GM18909 (cell line): ENCODE measurements at regions not wholly inside any gene's neighbourhood (a gene's known extent, or its start where the extent isn't known, plus 50 kb on each side); places are given as distances from the start of the nearest gene placed in this dataset.

Experiments
- ATAC-seq: cut with Tn5 transposase; IDR thresholded peaks from one replicate; pipeline ENCODE4 v1.9.1; 2021; ENCODE audit warnings: mild to moderate bottlenecking; ENCODE audit not compliant: unreplicated experiment, poor library complexity

DNA sequence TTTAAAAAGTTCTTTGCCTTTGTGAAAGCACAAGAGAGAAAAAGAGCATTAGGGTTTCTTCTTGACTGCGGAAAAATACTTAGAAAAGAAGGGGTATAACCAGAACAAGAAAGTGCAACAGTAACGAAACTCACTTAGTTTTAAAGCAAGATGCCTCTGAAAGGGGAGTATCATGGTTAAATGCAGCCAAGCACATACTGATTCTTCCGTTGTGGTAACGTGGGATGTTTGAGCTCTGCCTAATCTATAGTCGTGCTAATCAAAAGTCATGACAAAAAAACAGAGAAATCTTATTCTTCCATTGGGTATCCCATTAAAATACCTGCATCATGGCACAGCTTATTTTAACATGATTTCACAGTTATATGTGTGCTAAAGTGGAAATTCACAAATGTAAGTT lies 187.8 kb upstream of the LRFN5 start:
- no peak for ATAC-seq

DNA sequence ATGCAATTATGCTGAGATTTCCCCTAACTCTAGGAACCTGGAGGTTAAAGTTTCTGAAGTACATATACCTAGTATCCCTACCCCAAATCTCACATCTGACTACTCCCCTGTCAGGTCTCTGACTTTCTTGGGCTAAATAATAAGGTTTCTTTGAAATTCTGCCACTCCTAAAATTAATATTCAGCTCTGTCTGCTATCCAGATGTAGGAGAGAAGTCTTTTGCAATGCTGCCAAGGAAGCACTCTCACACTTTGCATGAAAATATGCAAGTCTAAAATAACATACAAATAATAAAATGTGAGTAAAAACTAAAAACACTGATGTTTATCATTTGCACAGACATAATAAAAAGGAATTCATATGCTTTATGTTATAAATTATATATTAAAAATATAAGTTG lies 196.9 kb upstream of the LRFN5 start:
- no peak for ATAC-seq

DNA sequence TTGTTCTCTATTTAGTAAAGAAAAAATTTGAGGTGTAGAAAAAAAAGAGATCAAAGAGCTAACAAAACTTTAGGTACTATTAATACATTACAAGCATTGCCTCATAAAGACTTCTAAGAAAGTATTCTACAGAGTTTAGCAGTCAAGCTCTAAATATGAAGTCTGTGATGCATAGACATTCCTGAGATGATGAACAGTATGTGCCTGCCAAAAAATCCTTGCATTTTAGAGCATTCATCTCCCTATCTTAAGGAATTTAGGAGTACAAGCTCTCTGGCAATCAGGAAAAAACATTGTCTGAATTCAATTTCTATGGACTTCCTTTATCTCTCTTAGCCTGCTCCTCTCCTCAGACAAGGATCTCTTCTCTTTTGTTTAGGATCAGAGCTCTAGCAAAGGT lies 202.6 kb upstream of the LRFN5 start:
- no peak for ATAC-seq

DNA sequence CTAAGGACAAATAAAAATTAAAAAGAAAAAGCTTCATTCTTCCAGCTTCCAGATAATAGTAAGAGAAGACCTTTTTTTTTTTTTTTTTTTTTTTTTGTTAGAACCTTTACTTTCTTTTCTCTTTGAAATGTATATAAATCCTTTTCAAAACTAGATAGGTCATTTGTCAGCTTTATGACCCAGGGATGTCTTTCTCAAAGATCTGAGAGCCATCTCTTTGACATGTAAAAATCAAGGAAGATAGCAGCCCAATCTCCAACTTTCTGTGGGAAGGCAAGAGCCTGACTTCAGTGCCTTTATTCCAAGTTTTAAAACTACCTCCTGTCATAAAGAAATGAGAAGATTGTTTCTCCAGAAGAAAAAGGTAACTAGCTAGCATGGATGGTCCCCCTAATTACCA lies 203.3 kb upstream of the LRFN5 start:
- no peak for ATAC-seq

DNA sequence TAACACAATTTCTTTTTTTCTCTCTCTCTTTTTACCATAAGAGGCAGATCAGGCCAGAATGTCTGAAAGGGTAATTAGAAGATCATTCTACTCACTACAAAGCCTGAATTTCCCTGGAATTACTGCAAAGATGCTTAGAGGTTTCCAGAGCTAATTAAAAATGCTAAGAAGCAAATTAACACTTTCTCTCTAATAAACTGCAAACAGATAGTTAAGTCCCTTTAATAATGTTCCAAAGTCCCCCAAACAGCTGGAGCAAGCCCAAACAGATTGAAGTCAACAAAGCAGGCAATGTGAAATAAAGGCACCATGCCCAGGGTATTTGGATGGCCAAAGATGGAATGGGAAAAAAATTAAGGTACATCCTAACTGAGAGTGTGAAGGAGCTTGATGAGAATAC lies 208.8 kb upstream of the LRFN5 start:
- no peak for ATAC-seq

DNA sequence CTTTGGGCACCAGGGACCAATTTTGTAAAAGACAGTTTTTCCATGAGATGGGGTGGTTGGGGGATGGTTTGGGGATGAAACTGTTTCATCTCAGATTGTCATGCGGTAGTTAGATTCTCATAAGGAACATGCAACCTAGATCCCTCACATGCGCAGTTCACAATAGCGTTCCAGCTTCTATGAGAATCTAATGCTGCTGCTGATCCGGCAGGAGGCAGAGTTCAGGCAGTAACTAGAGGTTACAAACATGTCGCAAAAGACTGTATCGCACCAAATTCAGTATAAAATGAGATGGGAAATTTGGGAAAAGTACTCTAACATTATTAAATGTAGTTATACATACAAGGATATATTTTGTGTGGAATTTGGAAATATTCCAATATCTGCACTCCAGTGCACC lies 213.2 kb upstream of the LRFN5 start:
- ATAC-seq: no peak

DNA sequence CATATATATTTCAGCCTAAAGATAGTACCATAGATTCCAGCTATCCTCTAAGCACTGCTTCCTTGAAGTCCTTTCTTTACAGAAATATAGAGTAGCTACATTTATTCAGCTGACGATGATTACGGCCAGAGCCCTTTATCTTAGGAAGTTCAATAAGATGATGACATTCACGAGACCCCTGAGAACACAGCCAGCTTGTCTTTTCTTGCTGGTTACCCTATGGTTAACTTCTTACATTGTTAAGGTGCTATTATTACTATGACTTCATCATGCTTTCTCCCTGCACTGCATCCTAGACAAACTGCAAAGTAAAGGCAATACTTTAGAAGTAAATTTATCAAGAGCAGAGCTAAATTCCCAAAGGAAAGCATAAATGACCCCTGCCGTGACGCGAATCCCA lies 214.4 kb upstream of the LRFN5 start:
- ATAC-seq: no peak

DNA sequence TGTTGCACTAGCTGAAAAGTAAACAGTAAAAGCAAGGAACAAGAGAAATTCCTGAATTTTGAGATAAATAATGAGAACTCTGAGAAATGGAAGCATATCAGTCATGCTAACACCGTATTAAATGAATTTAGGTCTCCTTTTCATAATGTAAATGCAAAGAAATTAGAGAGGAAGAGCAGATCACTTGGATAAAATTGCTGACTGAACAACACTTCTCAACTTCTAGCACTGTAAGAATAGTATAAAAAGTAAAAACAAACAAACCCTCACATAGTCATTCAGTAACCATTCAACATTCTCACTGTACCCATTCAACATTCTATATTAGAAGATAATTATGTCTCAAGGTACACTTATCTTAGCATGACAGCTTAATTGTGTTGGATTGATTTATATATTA lies 217.3 kb upstream of the LRFN5 start:
- ATAC-seq: no peak

DNA sequence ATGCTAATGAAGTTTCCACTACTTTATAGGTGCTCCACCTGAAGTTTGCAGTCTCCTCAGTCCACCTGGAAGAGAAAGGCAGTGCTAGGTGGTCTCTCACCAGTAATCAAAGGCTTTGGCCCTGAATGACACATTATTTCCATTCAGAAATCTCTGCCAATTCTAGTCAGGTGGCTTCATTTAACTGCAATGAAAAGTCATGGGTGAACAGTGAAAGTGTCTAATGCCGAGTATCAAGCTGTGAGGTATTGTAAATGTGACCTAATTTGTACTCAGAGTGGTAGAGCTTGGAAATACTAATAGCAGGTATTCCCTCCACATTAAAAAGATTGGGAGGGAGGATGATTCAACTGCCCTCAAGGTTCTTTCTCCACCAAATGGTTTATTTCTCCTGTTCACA lies 220.9 kb upstream of the LRFN5 start:
- ATAC-seq: no peak

DNA sequence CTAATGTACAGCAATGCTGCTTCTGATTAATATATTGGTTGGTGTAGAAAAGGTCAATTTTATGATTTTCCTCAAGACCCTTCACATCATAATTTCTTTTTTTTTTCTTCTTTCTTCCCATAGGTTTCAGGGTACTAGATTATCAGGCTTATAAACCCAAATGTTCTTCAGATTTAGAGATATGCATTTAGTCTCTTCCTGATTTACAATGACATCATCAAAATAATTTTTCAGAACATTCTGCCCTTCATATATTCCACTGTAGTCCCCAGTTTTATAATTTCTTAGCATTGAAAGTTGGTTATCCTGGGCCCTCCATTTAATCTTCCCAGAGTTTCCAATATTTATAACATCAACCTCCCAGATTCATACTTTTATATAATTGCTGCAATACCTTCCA lies 226.7 kb upstream of the LRFN5 start:
- ATAC-seq: no peak

DNA sequence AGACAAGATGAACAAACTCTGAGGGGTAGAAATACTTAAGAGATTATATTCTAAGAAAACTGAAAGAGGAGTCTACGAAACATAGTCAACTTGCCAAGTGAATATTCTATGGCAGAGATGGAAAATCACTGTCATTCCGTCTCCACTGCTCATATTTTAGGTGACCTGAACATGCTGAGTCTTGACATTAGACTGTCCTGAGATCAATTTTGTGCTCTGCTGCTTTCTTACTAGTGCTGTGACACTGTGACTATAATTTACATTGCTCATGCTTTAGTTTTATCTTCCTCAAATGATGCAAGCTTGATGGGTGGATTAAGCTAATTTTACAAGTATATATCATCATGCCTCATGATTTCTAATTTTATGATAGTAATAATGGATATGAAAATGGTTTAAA lies 228.2 kb upstream of the LRFN5 start:
- ATAC-seq: no peak

DNA sequence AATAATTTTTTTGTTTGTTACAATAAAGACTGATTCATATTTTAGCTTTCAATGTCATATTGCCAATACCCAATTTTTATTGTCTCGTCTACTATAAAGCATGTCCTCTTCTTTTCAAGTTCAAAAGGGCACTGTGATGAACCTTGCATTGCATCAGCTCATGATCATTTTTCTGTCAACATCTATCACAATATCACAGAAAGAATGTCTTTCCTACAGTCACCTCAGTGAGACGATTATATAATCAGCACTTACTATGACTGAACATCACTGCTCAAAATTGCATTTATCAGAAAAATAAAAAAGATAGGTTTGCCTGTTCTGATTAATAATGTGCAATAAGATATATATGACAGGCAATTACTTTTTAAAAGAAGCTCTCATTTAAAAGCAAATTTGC lies 228.7 kb upstream of the LRFN5 start:
- no peak for ATAC-seq

DNA sequence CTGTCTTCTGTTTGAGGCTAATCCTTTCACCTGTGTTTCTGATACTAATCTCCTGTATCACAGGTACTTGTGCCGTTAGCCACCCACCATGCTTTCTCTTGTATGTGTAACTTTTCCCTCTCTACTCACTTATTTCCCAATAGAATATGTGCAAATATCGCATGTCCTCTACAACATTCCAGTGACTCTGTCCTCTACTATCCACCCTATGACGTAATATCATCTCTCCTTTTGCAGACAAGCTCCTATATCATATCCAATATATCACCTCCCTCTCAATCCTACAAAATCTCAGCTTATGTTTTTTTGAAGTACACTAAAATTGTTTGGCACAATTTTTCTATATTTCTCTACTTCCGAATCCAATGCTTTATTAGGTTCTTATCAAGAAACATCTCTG lies 232.6 kb upstream of the LRFN5 start:
- ATAC-seq: no peak

DNA sequence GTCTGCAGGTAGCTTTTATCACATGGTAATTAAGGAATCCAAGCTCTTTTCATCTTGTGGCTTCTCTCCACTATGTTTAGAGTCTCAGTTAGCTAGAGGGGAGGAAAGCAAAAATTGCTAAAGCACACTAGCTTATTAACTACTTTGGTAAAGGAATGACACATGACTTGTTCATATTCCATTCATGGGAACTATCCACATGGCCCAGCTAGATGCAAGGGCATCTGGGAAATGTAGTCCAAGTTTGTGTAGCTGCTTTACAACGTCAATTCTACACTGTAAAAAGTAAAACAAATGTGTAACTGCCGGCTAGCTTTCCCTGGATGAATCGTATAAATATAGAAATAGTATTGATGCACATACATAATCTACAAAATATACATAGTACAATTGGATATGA lies 244.5 kb upstream of the LRFN5 start:
- ATAC-seq: no peak

DNA sequence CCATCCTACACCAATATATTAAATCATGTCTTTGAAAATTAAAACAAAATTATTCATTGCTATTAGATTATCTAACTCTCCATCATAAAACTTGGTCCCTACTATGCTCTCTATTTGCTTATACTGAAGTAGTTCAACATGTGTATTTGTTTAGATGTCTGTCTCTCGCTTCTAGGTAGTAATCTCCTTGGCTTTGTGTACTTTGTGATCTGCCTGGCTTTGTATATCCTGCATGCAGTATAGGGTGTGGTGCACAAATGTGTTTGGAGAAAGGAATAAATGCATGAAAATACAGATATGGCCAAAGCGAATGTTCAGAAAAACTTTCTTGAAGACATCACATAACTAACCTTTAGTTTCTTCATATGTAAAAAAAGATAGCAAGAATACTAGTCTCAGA lies 246.6 kb upstream of the LRFN5 start:
- ATAC-seq: no peak

DNA sequence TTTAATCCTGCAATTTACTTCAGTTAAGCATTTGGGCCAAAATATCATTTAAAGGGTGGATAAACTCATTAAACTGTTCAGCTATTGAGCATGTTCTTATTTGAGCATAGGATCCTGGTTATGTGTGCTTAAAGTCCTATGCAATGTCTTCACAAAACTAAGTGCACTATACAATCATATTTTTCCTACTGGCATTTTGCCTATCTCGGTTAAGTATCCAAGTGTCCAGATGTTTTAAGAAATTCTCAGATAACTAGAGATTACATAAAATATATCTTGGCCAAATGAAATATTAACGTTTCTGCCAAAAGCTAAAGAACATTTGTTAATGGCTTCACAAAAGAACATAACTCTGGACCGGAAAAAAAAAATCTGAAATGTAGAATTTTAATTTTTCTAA lies 250.8 kb upstream of the LRFN5 start:
- no peak for ATAC-seq

DNA sequence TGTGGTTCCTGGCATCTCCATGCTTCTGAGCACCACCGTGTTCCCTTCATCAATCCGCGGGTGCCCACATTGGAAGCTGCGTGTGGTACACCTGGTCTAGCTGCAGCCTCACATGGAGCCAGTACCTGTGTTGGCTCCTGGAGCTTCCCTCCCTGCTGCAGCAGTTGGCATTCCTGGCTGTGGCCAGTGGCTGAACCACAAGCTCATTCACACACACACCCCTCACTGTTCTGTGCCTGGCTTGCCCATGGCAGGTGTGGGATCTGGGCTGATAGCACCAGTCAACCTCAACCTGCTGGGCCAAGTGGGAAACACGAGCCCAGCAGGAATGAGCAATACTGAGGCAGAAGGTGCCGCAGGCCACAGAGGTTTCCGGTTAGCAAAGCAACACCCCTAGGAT lies 256.2 kb upstream of the LRFN5 start:
- no peak for ATAC-seq

DNA sequence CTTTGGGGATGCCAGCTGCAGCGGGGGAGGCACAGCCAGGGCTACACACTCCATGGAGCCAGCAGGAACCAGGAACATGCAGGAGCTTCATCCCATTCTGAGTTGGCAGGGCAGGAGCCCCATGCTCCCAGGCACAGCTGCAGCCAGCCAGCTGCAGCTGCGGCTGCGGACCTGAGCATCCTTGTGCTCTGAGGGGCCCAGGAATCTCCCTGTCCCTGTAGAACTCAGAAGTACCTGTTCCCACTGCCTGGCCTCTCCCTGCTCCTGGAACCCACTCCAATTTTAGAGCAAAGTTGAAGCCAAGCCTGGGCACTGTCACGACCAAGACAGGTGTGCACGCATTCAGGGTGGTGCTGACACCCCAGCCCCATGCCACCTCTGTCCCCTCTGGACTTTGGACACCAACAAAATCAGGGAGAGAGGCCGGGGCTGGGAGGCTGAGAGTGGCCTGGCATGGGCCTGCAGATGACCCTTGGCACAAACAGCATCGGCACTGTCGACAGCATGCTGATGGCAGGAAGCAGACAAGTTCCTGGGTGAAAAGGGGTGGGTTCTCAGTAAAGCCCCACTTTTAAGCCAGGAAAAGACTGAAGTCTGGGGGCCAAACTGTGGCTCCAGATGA lies 257.3 kb upstream of the LRFN5 start:
- ATAC-seq: no peak

DNA sequence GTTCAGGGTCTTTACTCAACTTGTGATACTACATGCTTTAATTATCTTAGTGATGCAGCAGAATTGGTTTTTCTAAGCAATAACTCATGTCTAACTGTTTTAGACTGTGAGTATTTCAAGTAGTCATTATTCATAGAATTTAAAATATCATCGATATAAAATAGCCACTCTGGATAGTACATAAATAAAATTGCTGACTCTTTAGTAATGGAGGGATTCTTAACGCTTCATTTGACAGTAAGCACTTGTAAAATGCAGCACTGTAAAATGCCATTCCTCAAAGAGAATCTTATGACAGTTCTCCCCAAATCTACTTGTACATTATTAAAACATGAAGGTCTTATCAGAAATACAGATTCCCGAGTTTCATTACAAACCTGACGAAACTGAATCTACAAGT lies 262.8 kb upstream of the LRFN5 start:
- ATAC-seq: no peak

DNA sequence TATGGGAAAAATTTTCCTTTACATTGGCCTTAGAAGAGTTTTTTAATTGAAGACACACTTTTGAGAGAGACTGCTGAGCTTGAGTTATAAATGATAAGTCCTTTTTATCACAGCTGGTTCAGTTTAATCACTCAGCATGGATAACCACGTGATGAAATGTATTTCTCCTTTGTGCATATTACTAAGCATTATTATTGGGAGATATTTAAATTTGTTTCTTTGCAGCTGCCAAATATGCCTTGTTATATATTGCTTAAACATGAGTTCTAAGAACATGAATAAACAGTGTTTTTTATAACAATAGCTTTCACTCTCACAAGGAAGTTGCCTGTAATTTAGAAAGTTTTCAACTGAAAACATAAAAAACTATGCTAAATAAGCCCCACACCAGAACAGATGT lies 293.5 kb upstream of the LRFN5 start:
- ATAC-seq: no peak

DNA sequence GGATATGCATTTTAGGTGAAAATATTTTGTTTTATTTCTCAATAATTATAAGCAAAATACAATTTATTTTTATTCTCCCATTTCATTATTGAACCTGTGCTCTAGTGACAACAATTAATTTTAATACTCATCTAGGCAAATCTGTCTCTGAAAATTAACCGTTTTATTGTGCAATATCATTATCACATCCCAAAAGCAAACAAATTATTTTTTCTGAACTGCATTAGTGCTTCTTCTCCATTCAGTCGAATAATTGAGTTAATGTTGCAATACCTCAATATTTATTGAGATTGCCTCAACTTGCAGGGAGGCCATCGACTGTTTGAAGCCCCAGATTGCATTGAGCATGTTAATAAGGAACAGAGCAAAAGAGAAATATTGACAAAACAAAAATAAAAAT lies 303.2 kb upstream of the LRFN5 start:
- no peak for ATAC-seq

DNA sequence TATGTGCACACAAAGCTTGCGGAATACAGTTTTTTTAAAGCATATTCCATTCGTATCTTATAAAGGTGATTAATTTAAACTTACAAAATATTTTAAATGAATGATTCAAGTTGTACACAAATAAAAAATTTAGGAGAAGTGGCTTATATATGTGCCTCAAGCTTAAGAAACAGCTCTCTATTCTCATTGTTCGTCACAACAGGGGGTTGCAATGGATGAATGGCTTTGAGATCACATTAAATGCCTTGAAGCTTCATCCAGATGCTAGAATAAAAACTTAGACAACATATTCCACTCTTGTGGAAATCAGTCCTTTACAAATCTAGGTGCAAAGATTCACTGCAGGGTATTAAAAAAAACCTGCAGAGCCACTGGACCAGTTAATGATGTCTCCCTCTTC lies 303.9 kb upstream of the LRFN5 start:
- no peak for ATAC-seq

DNA sequence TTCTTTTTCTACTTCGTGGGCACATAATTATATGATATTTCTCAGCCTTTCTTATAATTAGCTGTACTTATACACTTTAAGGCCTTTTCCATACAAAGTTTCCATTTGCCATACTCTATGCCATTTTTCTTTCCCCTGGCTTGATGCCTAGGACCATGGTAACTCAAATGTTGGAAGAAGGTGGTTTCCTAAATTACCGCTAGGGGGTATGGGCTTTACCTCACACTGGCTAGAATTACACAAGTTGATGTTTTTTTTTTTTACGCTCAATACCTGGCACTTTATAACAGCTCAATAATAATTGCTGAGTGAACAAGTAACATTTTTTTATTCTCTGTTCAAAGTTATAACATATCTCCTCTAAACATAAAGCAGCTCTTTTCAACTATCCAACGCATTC lies 306.8 kb upstream of the LRFN5 start:
- no peak for ATAC-seq
